Psoas muscle (tissue), 7 donors: ENCODE measurements at regions not wholly inside any gene's neighbourhood (a gene's known extent, or its start where the extent isn't known, plus 50 kb on each side); places are given as distances from the start of the nearest gene placed in this dataset.

Source experiments
- ATAC-seq, 4 donors: fragments of 200-7000 bp; cut with Tn5 transposase; one replicate each; pipeline ENCODE4 v1.9.1; 2020; ENCODE audit warnings: moderate library complexity in 3 of 4, mild to moderate bottlenecking in 2 of 4
- DNase-seq, 2 donors: peaks; one replicate each; pipeline ENCODE4 v3.0.0-alpha.2; 2020
- H3K27ac ChIP-seq: fragments of 200-600 bp; one replicate; pipeline ENCODE4 v1.8.0; 2022
- H3K27me3 ChIP-seq, 3 donors: fragments of 200-600 bp in 1 of 3; one replicate each; pipeline versions ENCODE4 v1.6.1 to v1.8.0; 2013 to 2022; ENCODE audit warnings: low read length in 2 of 3, mild to moderate bottlenecking in 2 of 3, moderate library complexity in 1 of 3; ENCODE audit not compliant: insufficient read depth in 3 of 3
- H3K36me3 ChIP-seq, 2 donors: fragments of 200-600 bp in 1 of 2; one replicate each; pipeline versions ENCODE4 v1.6.1 to v1.8.0; 2013 to 2022; ENCODE audit warnings: low read depth in 1 of 2, mild to moderate bottlenecking in 1 of 2, moderate library complexity in 1 of 2; ENCODE audit not compliant: insufficient read depth in 1 of 2
- H3K4me1 ChIP-seq: fragments of 200-600 bp; one replicate; pipeline ENCODE4 v1.8.0; 2022
- H3K4me3 ChIP-seq: fragments of 200-600 bp; one replicate; pipeline ENCODE4 v1.8.0; 2022; ENCODE audit warnings: mild to moderate bottlenecking
- H3K9me3 ChIP-seq: fragments of 200-600 bp; one replicate; pipeline ENCODE4 v1.8.0; 2022
- CTCF ChIP-seq: fragments of 200-600 bp; IDR thresholded peaks from one replicate; pipeline ENCODE4 v1.8.0; 2022; ENCODE audit warnings: antibody characterized with exemption
- WGBS, 3 donors: extraction: QIAGEN DNeasy Blood & Tissue Kit; methylation state at CpG; one replicate each; pipeline versions ENCODE4 v1.1.6 to v1.1.7; 2013; 5-methylcytosine and 5-hydroxymethylcytosine counted together
- intact Hi-C, 2 donors: fragments of 100-400 bp; cut with DNase I; formaldehyde crosslinking; loops; one replicate each; pipeline versions ENCODE4 v1.11.0 to v1.14.2; 2022
- donor health status: healthy with polysubstance abuse.
- donor health status: DM: no; HTN: no; CAD: no; lungs with moderate emphysema.
- donor health status: Bipolar disorder and iron deficiency.
- donor health status: healthy.
- donor health status: DM: yes; HTN: yes; CAD: no.
- donor health status: DM: no; HTN: no; CAD: no.
- donor health status: DM: yes; HTN: yes; CAD: no.

GRCh38 chr1:238499021-238499420 lies 608.3 kb upstream of the ZP4 start:
- ATAC-seq (no peak), DNase-seq (no peak)
- Histone ChIP-seq H3K27me3 (no peaks in the 10 kb centered on the region), H3K9me3 (no peaks in the 10 kb centered on the region), H3K4me1 (no peaks in the 10 kb centered on the region), H3K4me3 (no peak overlapping the region), H3K36me3 (no peaks in the 10 kb centered on the region), H3K27ac (no peak overlapping the region)
- WGBS, 3 donors = 87 to 93% (median 87%) methylated on average over 5 of the region's 5 CpGs
- intact Hi-C loops = no loop called here
- TF ChIP-seq CTCF = no peak

GRCh38 chr1:238492271-238492670 lies 601.5 kb upstream of the ZP4 start:
- Histone ChIP-seq H3K9me3 (no peaks in the 10 kb centered on the region), H3K4me3 (no peak overlapping the region), H3K27ac (no peak overlapping the region), H3K36me3 (no peaks in the 10 kb centered on the region), H3K27me3 (no peaks in the 10 kb centered on the region), H3K4me1 (no peaks in the 10 kb centered on the region)
- DNase-seq = no peak
- TF ChIP-seq CTCF = no peak
- WGBS, 3 donors = 87 to 91% (median 91%) methylated on average over 11 of the region's 11 CpGs
- no peak for ATAC-seq
- intact Hi-C loops = no loop called here

- no peak for DNase-seq
- Histone ChIP-seq H3K27ac (no peak overlapping the region), H3K4me3 (no peak overlapping the region), H3K4me1 (no peaks in the 10 kb centered on the region), H3K36me3 (no peaks in the 10 kb centered on the region), H3K9me3 (no peaks in the 10 kb centered on the region), H3K27me3 (no peaks in the 10 kb centered on the region)
- WGBS, 3 donors = 89 to 95% (median 90%) methylated on average over 12 of the region's 12 CpGs
- intact Hi-C loops = no loop called here
- ATAC-seq = no peak
- TF ChIP-seq CTCF = no peak
These were observed 600.5 kb upstream of the ZP4 start for GRCh38 chr1:238491265-238491664.

- H3K4me3 ChIP-seq = no peak overlapping the region
- no peak for TF ChIP-seq CTCF
- DNase-seq = no peak
- no peaks in the 10 kb centered on the region for H3K36me3 ChIP-seq
- no peak overlapping the region for H3K27ac ChIP-seq
- no peaks in the 10 kb centered on the region for H3K9me3 ChIP-seq
- intact Hi-C loops = no loop called here
- no peak for ATAC-seq
- H3K4me1 ChIP-seq = no peaks in the 10 kb centered on the region
- no peaks in the 10 kb centered on the region for H3K27me3 ChIP-seq
- 80 to 81% (median 81%) methylated on average over 3 of the region's 3 CpGs for WGBS, 3 donors
These were observed 598.3 kb upstream of the ZP4 start for GRCh38 chr1:238489006-238489405.

GRCh38 chr1:238488401-238488800 lies 597.7 kb upstream of the ZP4 start:
- WGBS, 3 donors = 83 to 93% (median 90%) methylated on average over 2 of the region's 2 CpGs
- DNase-seq (no peak), ATAC-seq (no peak)
- H3K4me3 ChIP-seq = no peak overlapping the region
- H3K9me3 ChIP-seq = no peaks in the 10 kb centered on the region
- no peaks in the 10 kb centered on the region for H3K4me1 ChIP-seq
- TF ChIP-seq CTCF = no peak
- no peaks in the 10 kb centered on the region for H3K27me3 ChIP-seq
- H3K27ac ChIP-seq = no peak overlapping the region
- H3K36me3 ChIP-seq = no peaks in the 10 kb centered on the region
- intact Hi-C loops = no loop called here
